ENCODE measurements at regions not wholly inside any gene's neighbourhood (a gene's known extent, or its start where the extent isn't known, plus 50 kb on each side); places are given as distances from the start of the nearest gene placed in this dataset.
A peak's percentile ranks its signal among the peaks of the same experiment; 100 is the strongest.

GRCh38 chr10:109474261-109474660 lies 449.1 kb downstream of the XPNPEP1 start:
- peak; percentile 26 to 73 for DNase-seq

DNA sequence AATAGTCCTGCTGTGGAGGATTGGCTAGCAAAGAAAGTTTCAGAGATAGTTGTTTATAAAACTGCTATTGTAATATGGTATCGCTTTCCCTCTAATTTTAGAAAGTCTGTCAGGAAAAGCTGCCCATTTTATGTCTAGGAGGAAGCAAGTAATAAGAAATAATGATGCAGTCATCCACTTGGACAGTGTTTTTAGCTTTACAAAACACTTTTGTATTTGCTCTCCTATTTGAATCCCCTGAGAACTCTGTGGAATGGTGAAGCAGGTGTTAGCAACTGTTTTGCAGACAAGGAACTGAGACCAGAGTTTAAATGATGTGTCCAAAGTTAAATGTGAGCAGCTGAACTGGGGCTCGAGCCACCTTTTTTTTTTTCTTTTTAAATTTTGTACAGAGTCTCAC lies 455.8 kb downstream of the XPNPEP1 start:
- DNase-seq: no peak

- no peak for DNase-seq
These were observed 458.4 kb downstream of the XPNPEP1 start for GRCh38 chr10:109464949-109465348.

GRCh38 chr10:109457302-109457638 lies 466.0 kb downstream of the XPNPEP1 start:
- DNase-seq: no peak

DNA sequence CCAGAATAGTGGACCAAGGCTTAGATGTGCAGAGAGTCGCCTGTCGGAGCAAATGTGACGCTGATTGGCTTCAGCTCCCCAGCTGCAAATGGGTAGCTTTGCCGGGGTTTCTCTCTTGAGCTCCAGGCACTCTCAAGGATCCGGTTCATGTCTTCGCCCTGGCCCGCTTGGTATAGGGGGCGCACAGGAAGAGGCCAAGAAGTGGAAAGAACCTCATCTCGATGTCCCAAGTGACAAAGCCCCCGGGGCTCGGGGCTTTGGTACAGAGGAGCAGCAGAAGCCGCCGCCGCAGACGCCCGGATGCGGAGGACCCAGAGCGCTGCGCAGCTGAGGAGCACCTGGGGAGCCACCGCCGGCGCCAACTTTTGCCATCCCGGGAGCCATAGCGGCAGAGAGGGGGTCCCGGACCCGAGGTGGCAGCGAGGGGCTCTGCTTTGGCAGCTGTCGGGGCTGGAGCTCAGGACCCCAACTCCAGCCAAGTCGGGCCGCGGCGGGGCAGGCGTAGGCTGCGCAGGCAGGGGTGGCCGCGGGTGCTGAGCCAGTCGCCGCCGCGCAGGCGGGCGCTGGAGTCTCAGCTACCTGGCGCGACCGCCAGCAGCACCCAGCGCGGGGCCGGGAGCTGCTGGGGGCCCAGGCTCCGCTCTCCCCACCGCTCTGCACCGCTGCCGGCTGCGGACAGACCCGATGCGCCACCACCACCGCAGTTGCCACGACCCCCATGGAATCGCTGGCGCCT lies 466.6 kb downstream of the XPNPEP1 start:
- DNase-seq: no peak

- no peak for DNase-seq
These were observed 468.6 kb downstream of the XPNPEP1 start for GRCh38 chr10:109454691-109455090.

GRCh38 chr10:109451879-109452278 lies 471.4 kb downstream of the XPNPEP1 start:
- DNase-seq: no peak

DNA sequence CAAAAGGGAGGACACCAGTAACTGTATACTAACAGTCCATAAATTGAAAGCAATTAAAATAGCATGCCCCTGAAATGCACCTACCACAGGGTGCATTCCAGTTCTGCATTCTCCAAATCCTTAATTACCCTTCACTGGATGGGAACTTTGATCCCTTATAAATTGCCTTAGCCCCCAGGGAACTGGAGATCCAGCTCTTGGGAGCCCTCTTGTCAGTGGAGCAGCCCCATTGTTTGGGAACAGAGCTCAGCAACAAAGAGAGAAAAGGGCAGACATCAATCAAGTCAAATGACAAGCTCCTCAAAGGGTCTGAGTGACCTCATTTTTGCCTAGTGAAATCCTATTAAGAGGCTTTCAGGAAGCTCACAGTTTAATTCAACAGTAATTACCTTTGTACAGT lies 472.6 kb downstream of the XPNPEP1 start:
- peak in 1 of 2 experiments; percentile 8 for DNase-seq

DNA sequence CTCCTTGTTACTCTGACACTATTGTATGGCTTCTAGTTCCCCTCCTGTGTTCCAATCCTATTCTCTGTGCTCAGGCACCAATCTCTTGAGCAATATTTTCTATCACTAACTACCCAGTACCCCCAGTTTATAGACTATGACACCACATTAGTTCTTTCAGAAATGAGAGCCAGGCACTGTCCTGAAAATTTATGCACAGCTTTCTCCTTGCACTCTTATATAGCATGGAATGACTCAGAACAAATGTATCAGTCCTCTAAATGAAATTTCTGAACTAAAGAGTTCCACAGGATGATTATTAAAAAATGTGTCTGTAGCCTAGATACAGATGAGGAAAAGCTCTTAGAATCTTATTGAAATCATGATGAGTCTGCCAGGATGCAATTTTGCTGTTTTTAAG lies 489.9 kb downstream of the XPNPEP1 start:
- no peak for DNase-seq

- no peak for DNase-seq
These were observed 491.0 kb downstream of the XPNPEP1 start for GRCh38 chr10:109432281-109432680.

- DNase-seq: no peak
These were observed 492.5 kb downstream of the XPNPEP1 start for GRCh38 chr10:109430799-109431198.

- no peak for DNase-seq
These were observed 493.1 kb downstream of the XPNPEP1 start for GRCh38 chr10:109430043-109430760.

GRCh38 chr10:109428775-109429491 lies 494.4 kb downstream of the XPNPEP1 start:
- DNase-seq: no peak

GRCh38 chr10:109427411-109427810 lies 495.9 kb downstream of the XPNPEP1 start:
- no peak for DNase-seq

- DNase-seq: no peak
These were observed 496.3 kb downstream of the XPNPEP1 start for GRCh38 chr10:109426987-109427386.

DNA sequence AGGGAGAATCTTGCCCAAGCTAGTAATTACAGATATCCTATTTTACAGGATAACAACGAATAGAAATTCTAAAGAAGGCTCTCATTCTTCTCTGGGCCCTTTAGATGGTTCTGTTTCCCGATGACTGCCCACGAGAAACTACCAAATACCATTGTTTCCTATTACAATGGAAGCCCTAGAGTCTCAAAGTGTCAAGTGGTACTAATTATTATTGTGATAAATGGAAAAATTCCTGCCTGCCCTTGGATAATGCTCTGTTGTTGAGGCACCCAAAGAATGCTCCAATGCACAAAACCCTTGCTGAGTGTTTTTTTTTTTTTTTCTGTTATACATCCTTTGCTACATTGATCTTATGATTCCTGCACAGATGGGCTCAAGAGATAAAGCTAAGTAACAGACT lies 504.5 kb downstream of the XPNPEP1 start:
- no peak for DNase-seq

DNA sequence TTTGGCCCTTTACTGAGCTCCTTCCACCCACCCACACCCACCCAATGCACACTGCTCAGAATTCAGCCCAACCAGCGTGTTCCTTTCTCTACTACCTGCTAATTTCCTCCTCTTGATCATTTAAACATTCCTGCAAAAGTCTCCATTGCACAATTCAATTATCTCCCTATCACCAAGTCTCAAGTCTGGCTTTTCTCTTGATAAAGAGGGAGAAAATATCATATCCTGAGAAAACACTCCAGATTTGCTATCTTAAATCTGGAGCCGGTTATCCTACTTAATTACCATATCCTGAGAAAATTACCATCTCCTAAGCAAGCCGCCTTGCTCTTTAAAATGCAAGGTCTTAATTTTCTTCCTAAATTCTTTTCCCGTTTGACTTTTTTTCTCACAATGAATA lies 505.5 kb downstream of the XPNPEP1 start:
- no peak for DNase-seq

GRCh38 chr10:109412353-109412752 lies 511.0 kb downstream of the XPNPEP1 start:
- DNase-seq: no peak

- peak in 1 of 2 experiments; percentile 0 for DNase-seq
These were observed 511.4 kb downstream of the XPNPEP1 start for GRCh38 chr10:109411917-109412316.

GRCh38 chr10:109405338-109405737 lies 518.0 kb downstream of the XPNPEP1 start:
- no peak for DNase-seq

- no peak for DNase-seq
These were observed 519.8 kb downstream of the XPNPEP1 start for GRCh38 chr10:109403551-109403950.

DNA sequence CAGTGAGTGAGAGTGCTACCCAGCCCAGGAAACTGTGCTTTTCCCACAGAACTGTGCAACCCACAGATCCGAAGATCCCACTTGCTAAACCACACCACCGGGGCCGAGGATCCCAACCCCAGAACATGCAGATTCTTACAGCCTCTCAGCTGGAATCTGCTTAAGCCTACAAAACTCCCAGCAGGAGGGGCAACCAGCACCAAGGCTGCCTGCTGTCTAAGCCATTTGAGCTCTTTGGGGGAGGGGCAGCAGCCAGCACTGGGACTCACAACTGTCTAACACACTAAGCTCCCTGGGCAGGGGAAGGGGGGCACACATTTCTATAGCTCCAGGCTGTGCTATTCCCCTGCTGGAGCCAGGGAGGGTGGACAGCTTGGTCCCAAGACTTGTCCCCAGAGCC lies 529.9 kb downstream of the XPNPEP1 start:
- DNase-seq: no peak

DNA sequence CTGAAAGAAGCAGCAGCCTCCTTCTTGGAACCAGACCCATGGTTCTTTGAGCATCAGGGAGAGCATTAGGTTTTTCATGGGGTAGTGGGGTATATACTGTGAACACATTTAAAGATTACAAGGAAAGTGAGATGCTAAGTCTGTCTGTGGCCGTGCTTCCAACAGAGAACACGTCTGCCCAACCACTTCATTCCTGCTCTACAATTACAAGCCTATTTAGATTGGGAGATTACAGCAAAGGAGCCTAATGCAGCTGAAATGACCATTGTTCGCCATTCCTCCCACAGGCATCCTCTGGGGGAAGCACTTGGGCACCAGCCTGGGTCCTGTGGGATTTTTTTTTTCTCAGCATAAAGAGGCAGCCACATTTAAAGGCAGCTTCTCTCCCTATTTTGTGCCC lies 536.4 kb downstream of the XPNPEP1 start:
- DNase-seq: no peak

DNA sequence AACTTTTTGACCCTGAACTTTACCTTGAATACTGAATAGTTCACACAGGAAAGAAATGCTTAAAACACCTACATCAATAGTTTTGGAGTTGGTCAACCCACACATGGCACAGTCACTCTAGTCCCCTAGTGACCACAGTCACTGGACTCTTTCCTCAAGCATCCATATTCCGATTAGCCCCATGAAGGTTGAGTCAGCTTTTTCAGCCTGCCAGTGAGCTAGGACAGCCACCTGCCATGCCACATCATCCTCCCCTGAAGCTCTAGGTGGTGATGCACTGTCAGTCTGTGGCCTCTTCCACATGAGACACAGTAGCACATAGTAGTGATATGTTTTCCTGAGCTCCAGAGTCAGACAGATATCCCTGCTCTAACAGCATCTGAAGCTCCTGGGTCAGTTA lies 537.2 kb downstream of the XPNPEP1 start:
- no peak for DNase-seq

All from NCI-H524 (cell line).